TTC549 (cell line): ENCODE measurements at regions not wholly inside any gene's neighbourhood (a gene's known extent, or its start where the extent isn't known, plus 50 kb on each side); places are given as distances from the start of the nearest gene placed in this dataset.
"Not testable (repeated sequence)": the region's sequence is repeated elsewhere in the genome, so short reads cannot be mapped to it uniquely, and the experiment has no call there.

Experiments
- FAIRE-seq: peaks from 2 replicates; lab custom pipeline; 2012; peaks lifted over from hg19 to GRCh38; lab: Jason Lieb, UNC

DNA sequence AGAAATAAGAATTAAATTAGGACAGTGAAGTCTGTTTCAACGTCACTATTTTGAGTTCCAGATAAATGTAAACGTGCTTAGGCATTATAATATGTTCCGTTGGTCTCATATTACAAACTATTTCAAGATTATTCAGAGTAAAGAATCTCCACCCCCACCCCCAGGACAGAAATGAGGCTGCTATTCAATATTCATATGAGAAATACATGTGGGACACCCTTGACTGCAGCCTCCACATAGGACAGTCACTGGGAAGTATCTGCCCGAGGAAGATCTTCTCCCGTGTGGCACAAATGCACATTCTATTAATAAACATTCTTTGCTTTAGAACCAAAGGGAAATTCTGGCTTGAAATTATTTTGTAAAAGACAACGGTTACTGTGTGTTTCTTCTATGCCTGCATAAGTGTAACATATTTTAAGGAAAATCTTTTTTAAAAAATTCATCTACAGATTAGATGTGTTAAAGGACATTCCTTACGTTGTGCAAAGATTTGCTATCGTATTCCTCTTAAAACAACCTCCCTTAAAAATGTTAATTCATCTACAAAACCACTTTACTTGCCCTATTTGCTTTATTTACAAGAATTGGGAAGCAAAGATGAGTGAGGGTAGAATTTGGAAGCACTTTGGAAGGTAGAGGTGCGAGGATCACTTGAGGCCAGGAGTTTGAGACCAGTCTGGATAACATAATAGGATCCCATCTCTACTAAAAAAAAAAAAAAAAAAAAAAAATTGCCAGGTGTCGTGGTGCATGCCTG lies 148.3 kb upstream of the SOX14 start:
- no peak for FAIRE-seq

DNA sequence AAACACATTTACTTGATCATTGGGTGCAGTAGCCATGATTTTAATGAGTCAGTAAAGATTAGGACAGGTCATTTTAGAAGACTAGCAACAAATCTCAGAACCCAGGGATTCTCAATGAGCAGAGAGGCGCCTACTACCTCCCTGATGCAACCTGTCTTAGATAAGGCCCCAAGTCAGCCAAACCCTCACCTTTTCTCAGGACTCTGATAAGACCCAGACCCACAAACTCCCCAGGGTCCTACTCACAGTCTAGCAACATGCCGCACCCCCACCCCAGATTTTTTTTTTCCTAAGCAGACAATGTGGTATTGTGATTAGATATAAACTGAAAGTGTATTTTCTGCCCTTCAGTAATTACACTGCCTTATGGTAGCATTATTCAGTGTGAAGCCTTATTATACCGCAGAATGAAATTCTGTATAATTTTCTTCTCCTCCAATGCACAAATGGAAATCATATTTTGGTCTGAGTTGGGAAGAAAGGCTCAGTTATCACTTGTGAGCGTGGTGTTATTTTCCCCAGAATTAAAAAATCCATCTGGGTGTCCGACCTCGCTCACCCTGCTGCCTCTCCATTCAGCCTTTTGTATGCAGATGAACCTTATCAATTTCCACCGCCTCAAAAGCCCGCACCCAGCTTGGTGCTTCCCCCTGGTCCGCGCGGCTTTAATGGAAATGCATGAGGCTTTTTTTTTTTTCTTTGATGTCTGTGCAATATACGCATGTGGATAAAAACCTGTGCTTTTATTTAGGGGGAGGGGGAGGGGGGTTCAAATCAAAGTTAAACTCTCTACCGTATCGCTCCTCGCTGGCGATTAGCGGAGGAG lies 122.0 kb upstream of the SOX14 start:
- FAIRE-seq: no peak

DNA sequence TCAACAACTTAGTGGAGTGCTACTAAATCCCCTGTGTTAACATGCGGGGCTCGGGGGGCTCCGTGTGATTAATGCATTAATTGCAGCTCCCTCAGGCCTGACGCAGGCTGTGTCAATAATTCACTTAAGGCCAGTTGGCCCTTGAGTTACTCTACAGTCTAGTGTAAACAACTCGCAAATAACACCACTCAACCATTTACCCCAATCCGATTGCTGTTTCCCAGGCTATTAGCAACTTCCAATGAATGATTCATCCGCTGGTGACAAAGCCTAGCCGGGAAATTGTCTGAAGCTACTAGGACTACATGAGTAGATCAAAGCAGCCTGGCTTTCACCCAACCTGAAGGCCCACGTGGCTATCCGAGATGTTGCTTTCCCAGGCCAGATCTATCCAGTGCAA lies 121.3 kb upstream of the SOX14 start:
- FAIRE-seq: no peak

DNA sequence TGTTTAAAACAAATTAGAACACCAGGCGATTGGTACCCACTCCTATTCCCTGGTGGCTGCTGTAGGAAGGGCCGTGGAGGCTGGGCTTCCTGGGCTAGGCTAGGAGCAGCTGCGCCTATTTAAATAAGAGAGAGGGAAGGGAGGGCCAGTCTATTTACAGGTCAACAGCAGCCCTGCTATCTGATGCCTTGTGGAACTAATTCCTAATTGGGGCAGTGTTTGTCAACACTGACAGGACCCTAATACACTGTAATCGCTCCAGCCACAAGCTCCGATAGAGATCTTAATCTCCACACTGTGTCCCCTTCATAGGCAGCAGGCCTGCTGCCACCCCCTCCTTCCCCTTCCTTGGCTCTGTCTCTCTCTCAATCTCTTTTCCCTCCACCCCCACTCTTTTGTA lies 116.9 kb upstream of the SOX14 start:
- FAIRE-seq: no peak

DNA sequence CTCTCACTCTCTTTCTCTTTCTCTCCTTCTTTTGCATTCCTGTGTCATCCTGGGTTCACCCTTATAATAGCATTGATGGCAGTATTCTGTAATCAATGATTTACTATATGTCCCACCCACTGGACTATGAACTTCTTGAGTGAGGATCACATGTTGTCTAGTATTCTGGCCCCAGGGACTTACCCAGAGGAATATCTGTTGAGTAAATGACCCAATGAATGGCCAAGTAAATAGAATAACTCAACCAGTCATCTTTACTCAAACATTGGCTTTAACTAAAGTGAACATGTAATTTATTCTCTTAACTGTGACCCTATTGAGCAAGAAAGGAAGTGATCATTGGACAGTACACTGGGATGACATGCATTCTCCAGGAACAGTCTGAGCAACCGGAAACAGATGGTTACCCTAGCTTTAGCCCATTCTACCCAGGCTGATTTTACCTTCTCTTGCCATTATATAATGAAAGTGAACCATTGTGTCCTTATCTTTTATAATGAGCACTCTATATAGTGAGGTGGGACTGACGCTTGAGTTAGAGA lies 94.5 kb upstream of the SOX14 start:
- no peak for FAIRE-seq

DNA sequence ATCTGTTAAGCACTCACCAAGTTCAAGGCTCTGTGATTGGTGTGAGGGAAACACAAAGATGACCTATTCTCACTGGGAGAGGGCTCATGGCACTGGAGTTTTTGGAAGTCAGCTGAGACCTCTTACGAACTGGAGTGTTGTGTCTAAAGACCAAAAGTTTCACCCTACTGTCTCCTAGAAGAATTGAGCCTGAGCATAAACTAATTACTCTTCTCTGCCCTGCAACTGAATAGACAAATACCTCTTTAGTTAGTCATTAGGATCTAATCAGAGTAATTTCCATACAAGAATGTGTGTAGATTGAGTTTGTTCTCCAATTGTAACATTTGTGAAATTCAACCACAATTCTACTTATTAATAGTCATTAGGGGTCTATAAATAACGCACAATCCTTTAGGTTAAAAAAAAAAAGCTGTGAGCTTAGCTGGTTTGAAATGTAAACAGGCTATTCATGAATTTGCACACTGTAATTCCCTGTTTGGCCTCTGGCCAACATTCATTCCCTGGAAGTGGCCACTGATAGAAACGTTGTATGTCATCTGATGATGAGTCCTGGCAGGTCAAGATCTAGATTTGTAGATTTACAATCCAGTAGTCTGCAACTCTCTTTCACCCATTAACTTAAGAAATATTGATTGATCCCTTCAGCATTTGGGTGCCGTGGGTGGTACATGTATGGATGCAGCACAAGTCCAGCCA lies 76.8 kb upstream of the SOX14 start:
- no peak for FAIRE-seq

DNA sequence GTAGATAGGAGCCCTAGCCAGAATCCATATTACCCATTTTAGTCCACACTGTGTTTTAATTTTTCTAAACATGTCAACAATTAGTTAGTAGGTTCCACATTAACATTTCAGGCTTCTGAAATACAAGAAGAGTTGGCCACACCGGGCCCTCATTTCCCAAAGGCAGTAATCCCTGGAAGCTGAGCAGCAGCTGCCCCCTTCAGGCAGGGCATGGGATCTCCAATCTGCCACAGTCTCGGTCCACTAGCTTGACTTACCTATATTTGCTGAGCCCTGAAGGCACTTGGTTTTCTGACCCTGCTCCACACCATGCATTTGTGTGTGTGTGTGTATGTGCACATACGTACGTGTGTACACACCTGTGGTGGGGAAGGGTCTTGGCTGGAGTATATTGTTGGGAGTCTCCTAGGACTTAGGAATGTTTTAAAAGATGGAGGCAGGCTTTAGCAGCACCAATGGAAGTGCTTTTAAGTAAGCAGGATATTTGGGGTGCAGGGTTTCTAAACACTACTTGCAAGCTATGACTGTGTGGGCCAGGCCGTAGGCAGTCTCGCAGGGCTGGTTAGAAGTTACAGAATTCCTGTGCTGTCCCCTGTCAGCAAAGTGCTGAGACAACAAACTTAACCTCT lies 71.2 kb upstream of the SOX14 start:
- FAIRE-seq: no peak

DNA sequence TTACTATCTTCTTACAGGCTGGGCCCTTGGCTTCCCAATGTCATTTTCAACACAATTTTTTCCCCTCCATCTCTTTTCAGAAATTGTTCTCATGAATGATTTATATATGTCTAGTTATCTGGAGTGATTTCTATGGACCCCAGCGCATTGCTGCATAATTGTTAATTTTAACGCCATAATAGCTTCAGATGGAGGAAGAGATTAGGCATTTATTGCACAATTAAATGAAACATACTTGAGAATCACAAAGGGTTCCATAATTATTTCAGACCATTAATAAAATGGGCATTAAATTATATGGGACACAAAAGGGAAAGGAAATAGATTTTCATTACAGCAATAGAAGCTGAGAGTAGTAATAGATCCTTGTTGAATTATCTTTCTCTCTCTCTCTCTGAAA lies 70.3 kb upstream of the SOX14 start:
- FAIRE-seq: no peak

DNA sequence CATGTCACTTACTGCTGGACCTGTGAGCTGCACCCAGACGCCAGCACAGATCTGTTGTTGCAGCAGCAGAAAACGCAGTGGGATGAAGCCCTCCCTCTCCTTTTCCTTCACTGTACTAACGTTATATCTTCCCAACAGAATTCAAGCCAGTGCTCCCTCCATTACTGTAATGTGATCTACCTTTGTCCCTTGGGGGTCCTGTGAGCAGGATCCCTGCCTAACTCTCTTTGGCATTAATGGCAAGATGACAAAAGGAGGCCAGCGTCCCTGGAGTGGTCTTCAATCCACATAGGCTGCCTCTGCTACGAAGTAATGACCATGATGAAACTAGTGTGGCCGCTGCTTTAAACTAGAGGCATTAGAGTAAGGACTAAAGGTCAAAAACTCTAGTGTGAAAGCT lies 69.3 kb upstream of the SOX14 start:
- no peak for FAIRE-seq

DNA sequence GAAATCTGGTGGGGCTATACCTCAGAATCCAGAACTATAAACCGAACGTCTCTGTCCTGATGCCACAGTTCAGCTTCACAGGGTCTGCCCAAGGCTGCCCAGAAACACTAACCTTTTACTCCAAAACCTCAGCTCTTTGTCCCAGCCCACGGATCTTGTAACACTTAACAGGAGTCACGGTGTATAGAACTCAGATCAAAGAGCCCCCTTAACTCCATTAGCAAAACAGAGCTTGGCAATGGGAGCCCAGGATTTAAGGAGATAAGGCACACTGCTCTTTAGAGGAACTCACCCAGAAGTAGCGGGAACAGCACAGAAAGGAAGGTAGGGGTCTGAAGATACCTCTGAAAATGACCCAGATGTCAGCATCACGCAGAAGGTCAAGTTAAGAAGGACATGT lies 68.8 kb upstream of the SOX14 start:
- FAIRE-seq: no peak

DNA sequence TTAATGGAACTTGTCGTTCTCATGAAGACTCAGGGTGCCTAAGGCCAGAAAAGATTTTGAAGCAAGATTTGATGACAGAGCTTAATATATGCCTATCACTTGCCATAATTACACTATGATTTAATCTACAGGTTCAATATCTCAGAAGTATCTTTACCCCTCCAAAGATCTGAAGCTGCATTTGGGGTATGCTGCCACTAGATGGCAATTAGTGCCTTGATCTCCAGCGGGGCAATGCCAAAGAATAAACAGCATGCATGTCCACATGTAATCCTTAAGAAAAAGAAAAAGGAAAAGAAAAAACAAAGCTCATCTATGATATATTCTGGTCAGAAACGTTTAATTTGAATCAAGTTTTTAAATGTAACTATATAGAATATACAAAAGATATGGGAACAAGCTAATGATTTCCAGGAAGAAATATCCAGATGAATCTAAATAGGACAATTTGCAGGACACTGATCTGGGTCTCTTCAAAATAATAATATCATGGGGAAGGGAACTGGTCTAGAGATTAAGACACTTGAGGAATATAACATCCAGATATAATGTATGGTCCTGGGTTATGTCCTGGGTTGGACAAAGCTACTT lies 55.0 kb upstream of the SOX14 start:
- no peak for FAIRE-seq

DNA sequence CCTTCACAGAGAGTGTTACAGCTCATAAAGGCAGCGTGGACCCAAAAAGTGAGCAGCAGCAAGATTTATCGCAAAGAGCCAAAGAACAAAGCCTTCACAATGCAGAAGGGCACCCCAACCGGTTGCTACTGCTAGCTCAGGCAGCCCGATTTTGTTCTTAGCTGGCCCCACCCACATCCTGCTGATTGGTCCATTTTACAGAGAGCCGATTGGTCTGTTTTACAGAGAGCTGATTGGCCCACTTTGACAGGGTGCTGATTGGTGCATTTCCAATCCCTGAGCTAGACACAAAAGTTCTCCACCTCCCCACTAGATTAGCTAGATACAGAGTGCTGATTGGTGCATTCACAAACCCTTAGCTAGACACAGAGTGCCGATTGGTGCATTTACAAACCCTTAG lies 50.1 kb upstream of the SOX14 start:
- not testable (repeated sequence) for FAIRE-seq
